Stimulated activated CD8-positive, alpha-beta memory T cell treated with anti-CD3 and anti-CD28 coated beads, Interleukin-4, amount 100 ng/mL, for 4 hours (primary cell): ENCODE measurements at regions not wholly inside any gene's neighbourhood (a gene's known extent, or its start where the extent isn't known, plus 50 kb on each side); places are given as distances from the start of the nearest gene placed in this dataset.

ENCODE experiments used
- DNase-seq, 2 donors: peaks; one replicate each; pipeline ENCODE4 v3.0.0-alpha.2; 2020; ENCODE audit warnings: low read depth in 2 of 2, low spot score in 1 of 2

- DNase-seq: no peak
Measured at GRCh38 chr18:22069916-22070315, 99.5 kb upstream of the GATA6 start.

GRCh38 chr18:22073411-22073810 lies 96.0 kb upstream of the GATA6 start:
- no peak for DNase-seq

GRCh38 chr18:22074282-22075070 lies 94.9 kb upstream of the GATA6 start:
- no peak for DNase-seq

- DNase-seq: no peak
Measured at GRCh38 chr18:22080035-22080434, 89.4 kb upstream of the GATA6 start.

DNA sequence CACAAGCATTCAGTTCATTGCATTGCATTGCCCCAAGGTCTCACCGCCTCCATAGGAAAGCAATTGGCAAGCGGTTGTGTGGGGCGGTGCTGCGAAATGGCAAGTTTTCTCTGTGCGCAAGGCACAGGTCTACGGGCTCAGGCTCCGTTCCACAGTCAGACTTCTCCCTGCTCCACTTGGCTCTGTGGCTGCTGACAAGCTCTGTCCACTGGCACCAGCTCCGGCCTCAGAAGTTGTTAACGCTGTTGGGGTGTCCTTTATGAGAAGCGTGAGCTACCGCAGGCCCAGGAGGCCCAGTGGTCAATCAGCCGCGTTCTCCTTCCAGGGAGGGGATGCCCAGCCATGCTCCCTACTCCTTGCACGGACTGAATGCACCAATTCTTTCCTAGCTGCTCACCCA lies 87.0 kb upstream of the GATA6 start:
- DNase-seq: no peak

DNA sequence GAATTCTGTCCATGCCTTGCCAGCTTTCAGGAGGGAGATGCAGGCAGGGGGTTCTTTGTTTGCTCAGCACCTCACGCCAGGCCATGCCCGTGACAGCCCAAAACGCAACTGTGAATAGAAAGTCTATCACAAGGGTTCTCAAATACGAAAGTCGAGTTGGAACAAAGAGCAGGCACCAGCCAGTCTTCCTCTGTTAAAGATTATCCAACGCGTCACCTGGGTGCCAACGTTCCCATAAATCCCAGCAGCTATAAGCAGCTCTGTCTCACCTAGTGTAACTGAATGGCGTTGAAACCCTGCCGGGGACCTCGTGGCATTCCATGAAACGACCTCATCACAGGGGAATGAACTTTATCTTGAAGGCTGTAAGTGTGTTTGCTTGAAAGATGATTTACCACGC lies 84.8 kb upstream of the GATA6 start:
- DNase-seq: no peak

- DNase-seq: no peak
Measured at GRCh38 chr18:22086973-22087372, 82.4 kb upstream of the GATA6 start.

GRCh38 chr18:22088029-22088428 lies 81.4 kb upstream of the GATA6 start:
- DNase-seq: no peak

DNA sequence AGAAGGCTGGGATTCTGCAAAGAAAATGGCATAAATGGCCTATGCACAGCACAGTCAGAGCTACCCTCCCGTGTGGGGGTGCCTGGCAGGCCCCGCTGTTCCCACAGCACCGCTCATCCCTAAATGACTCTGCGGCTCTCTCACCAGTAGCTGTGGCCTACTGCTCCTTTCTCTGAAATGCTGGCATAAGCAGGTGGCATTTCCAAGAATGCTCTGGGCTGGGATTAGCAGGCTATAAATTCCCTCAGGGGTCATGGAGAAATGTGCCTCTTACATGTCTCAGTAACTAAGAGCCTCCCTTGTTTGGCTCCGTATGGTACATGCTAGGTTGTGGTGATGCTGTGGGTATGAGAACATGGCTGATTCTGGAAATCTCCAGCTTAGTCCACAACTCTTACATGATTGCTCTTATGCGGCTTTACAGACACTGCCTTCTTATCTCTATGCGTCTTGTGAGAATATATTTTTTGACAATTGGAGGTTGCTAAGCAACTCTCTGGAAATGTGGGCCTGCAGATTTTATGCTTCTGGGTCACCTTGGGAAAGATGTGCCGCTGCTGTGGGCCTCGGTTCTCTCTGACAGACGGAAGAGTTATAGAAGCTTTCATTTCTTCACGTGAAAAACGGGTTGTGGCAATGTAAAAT lies 80.3 kb upstream of the GATA6 start:
- DNase-seq: no peak

DNA sequence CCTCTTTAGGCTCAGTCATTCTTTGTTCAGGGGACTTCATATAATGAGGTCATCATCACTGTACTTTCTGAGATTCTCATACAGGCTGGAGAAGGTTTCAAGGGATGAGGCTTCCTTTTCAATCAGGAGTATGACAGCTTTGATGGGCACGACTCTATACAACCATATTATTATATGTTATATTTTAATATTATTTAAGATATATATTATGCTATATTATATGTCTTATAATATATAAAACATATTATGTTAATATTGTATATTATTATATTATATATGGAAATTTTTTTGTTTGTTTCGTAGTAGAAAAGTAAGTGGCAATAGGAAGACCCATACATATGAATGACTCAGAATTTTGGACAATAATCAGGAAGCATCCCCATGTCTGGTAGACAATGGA lies 78.0 kb upstream of the GATA6 start:
- no peak for DNase-seq

- DNase-seq: no peak
Measured at GRCh38 chr18:22093731-22094357, 75.5 kb upstream of the GATA6 start.

- no peak for DNase-seq
Measured at GRCh38 chr18:22094358-22094734, 75.0 kb upstream of the GATA6 start.

GRCh38 chr18:22098563-22098989 lies 70.8 kb upstream of the GATA6 start:
- DNase-seq: no peak

DNA sequence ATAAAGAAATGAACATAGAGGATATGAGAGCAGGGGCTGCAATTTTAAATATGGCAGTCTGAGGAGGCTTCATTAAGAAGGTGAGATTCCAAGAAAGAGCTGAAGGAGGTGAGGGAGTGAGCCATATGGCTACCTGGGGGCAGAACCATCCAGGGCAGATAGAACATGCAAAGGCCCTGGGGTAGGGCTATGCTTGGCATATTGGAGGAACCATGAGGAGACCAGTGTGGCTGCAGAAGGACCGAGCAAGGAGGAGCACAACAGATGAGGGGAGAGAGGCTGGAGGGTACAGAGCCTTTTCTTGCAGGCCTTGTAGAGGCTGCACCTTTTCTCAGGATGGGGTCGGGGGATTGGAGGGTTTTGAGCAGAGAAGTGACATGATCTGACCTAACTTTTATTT lies 69.5 kb upstream of the GATA6 start:
- DNase-seq: no peak

DNA sequence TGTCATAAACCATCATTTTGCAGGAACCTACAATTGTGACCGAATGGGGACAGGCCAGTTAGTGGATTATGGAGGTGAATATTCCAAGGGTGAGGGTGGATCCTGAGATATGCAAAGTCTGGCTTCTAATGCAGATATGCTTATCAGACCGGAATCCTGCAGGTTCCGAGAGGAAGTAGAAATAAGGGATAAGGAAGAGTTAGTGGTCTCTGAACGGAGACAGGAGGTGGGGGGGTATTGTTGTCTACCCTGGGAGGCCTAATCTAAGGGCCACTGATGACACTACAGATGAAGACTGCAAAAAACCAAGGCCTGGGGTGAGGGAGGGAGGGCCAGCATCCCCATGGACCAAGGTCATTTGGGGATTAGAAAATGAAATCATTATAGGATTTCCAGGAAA lies 67.7 kb upstream of the GATA6 start:
- DNase-seq: no peak

GRCh38 chr18:22102953-22103646 lies 66.3 kb upstream of the GATA6 start:
- DNase-seq: no peak

GRCh38 chr18:22103647-22104031 lies 65.8 kb upstream of the GATA6 start:
- DNase-seq: no peak

GRCh38 chr18:22106536-22107292 lies 62.7 kb upstream of the GATA6 start:
- DNase-seq: no peak

GRCh38 chr18:22108674-22109073 lies 60.7 kb upstream of the GATA6 start:
- no peak for DNase-seq

GRCh38 chr18:22109535-22109934 lies 59.9 kb upstream of the GATA6 start:
- DNase-seq: no peak

GRCh38 chr18:22110461-22110924 lies 58.9 kb upstream of the GATA6 start:
- DNase-seq: no peak
